Ishikawa (cell line): ENCODE measurements at regions not wholly inside any gene's neighbourhood (a gene's known extent, or its start where the extent isn't known, plus 50 kb on each side); places are given as distances from the start of the nearest gene placed in this dataset.

ENCODE experiments used
- CEBPB ChIP-seq: IDR thresholded peaks from 2 replicates; pipeline ENCODE4 v1.6.1; 2012
- CREB1 ChIP-seq: IDR thresholded peaks from 2 replicates; pipeline ENCODE4 v1.6.1; 2012; ENCODE audit warnings: low read depth
- EP300 ChIP-seq: IDR thresholded peaks from 2 replicates; pipeline ENCODE4 v1.6.1; 2012; ENCODE audit warnings: borderline replicate concordance
- FOXM1 ChIP-seq: IDR thresholded peaks from 2 replicates; pipeline ENCODE4 v1.6.1; 2012; ENCODE audit warnings: low read depth, borderline replicate concordance
- NFIC ChIP-seq: IDR thresholded peaks from 2 replicates; pipeline ENCODE4 v1.6.1; 2012
- RAD21 ChIP-seq: IDR thresholded peaks from 2 replicates; pipeline ENCODE4 v1.6.1; 2012; ENCODE audit warnings: low read depth
- TAF1 ChIP-seq: IDR thresholded peaks from 2 replicates; pipeline ENCODE4 v1.6.1; 2012; ENCODE audit warnings: low read depth, mild to moderate bottlenecking
- TCF12 ChIP-seq: IDR thresholded peaks from 2 replicates; pipeline ENCODE4 v1.6.1; 2012; ENCODE audit warnings: low read depth
- YY1 ChIP-seq: IDR thresholded peaks from 2 replicates; pipeline ENCODE4 v1.6.1; 2012; ENCODE audit warnings: low read depth
- TF ChIP-seq, protein P1 (sequence below): IDR thresholded peaks from 2 replicates; pipeline ENCODE4 v1.6.1; 2012
- TF ChIP-seq, protein P2 (sequence below): IDR thresholded peaks from 2 replicates; pipeline ENCODE4 v1.6.1; 2012; ENCODE audit warnings: low read depth, mild to moderate bottlenecking

DNA sequence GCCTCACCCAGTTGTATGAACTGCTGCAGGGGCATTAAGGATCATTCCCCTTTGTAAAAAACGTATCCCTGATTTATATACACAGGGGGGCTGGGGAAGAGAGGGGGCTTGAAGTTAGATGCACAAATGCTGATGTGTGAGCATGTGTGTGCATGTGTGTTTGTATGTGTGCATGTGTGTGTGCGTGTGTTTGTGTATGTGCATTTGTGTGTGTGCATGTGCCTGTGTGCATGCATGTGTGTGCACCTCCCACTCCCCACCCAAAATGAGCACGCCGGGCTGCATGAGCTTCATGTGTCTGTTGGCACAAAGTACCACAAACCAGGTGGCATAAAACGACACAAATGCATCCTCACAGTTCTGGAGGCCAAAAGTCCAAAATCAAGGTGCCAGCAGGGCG, 1315.2 kb downstream of the TBC1D22A start:
- no peak for TF ChIP-seq EP300
- TF ChIP-seq YY1: no peak
- no peak for TF ChIP-seq RAD21
- TF ChIP-seq TCF12: no peak
- TF ChIP-seq, protein P1, sequence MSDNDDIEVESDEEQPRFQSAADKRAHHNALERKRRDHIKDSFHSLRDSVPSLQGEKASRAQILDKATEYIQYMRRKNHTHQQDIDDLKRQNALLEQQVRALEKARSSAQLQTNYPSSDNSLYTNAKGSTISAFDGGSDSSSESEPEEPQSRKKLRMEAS: no peak
- no peak for TF ChIP-seq CEBPB
- TF ChIP-seq NFIC: no peak
- TF ChIP-seq CREB1: no peak
- no peak for TF ChIP-seq FOXM1
- TF ChIP-seq, protein P2, sequence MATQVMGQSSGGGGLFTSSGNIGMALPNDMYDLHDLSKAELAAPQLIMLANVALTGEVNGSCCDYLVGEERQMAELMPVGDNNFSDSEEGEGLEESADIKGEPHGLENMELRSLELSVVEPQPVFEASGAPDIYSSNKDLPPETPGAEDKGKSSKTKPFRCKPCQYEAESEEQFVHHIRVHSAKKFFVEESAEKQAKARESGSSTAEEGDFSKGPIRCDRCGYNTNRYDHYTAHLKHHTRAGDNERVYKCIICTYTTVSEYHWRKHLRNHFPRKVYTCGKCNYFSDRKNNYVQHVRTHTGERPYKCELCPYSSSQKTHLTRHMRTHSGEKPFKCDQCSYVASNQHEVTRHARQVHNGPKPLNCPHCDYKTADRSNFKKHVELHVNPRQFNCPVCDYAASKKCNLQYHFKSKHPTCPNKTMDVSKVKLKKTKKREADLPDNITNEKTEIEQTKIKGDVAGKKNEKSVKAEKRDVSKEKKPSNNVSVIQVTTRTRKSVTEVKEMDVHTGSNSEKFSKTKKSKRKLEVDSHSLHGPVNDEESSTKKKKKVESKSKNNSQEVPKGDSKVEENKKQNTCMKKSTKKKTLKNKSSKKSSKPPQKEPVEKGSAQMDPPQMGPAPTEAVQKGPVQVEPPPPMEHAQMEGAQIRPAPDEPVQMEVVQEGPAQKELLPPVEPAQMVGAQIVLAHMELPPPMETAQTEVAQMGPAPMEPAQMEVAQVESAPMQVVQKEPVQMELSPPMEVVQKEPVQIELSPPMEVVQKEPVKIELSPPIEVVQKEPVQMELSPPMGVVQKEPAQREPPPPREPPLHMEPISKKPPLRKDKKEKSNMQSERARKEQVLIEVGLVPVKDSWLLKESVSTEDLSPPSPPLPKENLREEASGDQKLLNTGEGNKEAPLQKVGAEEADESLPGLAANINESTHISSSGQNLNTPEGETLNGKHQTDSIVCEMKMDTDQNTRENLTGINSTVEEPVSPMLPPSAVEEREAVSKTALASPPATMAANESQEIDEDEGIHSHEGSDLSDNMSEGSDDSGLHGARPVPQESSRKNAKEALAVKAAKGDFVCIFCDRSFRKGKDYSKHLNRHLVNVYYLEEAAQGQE: no peak
- no peak for TF ChIP-seq TAF1
